Upper lobe of left lung (tissue), 6 donors: ENCODE measurements at regions not wholly inside any gene's neighbourhood (a gene's known extent, or its start where the extent isn't known, plus 50 kb on each side); places are given as distances from the start of the nearest gene placed in this dataset.

Source experiments
- ATAC-seq, 2 donors: fragments of 200-7000 bp; cut with Tn5 transposase; one replicate each; pipeline ENCODE4 v1.9.1; 2022; ENCODE audit warnings: mild to moderate bottlenecking in 2 of 2, moderate library complexity in 2 of 2; ENCODE audit not compliant: low FRiP score in 2 of 2
- DNase-seq, 2 donors: peaks; one replicate each; pipeline ENCODE4 v3.0.0-alpha.2; 2019 to 2020
- H3K27ac ChIP-seq, 4 donors: fragments of 200-600 bp; sonication (generic); one replicate each; pipeline ENCODE4 v1.5.1; 2016 to 2019
- H3K27me3 ChIP-seq, 4 donors: fragments of 200-600 bp; sonication (generic); one replicate each; pipeline ENCODE4 v1.5.1; 2017 to 2019
- H3K36me3 ChIP-seq, 4 donors: fragments of 200-600 bp; sonication (generic); one replicate each; pipeline ENCODE4 v1.5.1; 2016 to 2019
- H3K4me1 ChIP-seq, 4 donors: fragments of 200-600 bp; sonication (generic); one replicate each; pipeline ENCODE4 v1.5.1; 2018 to 2019
- H3K4me3 ChIP-seq, 4 donors: fragments of 200-600 bp; sonication (generic); one replicate each; pipeline ENCODE4 v1.5.1; 2017 to 2019; ENCODE audit warnings: mild to moderate bottlenecking in 2 of 4, moderate library complexity in 1 of 4
- H3K9me3 ChIP-seq, 4 donors: fragments of 200-600 bp; sonication (generic); one replicate each; pipeline ENCODE4 v1.5.1; 2018 to 2019
- EP300 ChIP-seq, 4 donors: sonication (generic); formaldehyde crosslinking; IDR thresholded peaks; one replicate each; pipeline ENCODE4 v1.5.1; 2017; ENCODE audit warnings: antibody characterized with exemption in 4 of 4, control low read depth in 2 of 4
- POLR2A ChIP-seq, 4 donors: fragments of 450-650 bp; IDR thresholded peaks; one replicate each; pipeline ENCODE4 v1.5.1; 2016 to 2017; ENCODE audit warnings: antibody characterized with exemption in 4 of 4, mild to moderate bottlenecking in 2 of 4
- POLR2AphosphoS5 ChIP-seq, 2 donors: sonication (generic); formaldehyde crosslinking; IDR thresholded peaks; one replicate each; pipeline ENCODE4 v1.5.1; 2017; ENCODE audit warnings: antibody characterized with exemption in 2 of 2
- WGBS, 2 donors: methylation state at CpG; one replicate each; pipeline ENCODE4 v1.1.5; 2017 to 2018; 5-methylcytosine and 5-hydroxymethylcytosine counted together
- TF ChIP-seq, protein P1 (sequence below), 6 experiments: fragments of 450-650 bp in 4 of 6; fragments of 200-600 bp in 2 of 6; sonication (generic) in 2 of 6; IDR thresholded peaks; one replicate each; pipeline ENCODE4 v1.5.1; 2016 to 2019; ENCODE audit warnings: antibody characterized with exemption in 6 of 6
- donor health status: DM: no; HTN: no; CAD: no; lungs with moderate emphysema.
- donor health status: DM: no; HTN: yes; CAD: no; lungs with severe emphysema.

DNA sequence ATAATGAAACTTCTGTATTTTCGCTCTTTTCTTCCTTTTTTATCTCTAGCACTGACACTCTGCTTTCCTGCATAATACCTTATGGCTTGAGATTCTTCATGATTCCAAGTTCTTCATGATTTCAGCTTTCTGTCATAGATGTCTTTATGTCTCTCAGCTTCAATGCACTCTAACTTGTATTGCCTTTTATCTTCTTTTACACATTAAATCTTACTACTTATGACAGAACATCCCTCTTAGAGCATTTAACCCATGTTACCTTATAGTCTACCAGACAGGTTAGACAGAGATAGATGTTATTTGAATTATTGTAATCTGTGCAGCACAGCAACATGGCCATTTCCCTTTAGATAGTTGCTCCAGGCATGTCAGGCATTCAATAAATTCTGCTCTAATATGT lies 1475.7 kb upstream of the TMEFF2 start:
- Histone ChIP-seq H3K27me3 (no peaks in the 10 kb centered on the region), H3K9me3 (no peaks in the 10 kb centered on the region), H3K4me3 (no peak overlapping the region), H3K4me1 (no peaks in the 10 kb centered on the region), H3K27ac (no peak overlapping the region), H3K36me3 (no peaks in the 10 kb centered on the region)
- ATAC-seq, result no peak
- DNase-seq, result no peak
- TF ChIP-seq, protein P1, sequence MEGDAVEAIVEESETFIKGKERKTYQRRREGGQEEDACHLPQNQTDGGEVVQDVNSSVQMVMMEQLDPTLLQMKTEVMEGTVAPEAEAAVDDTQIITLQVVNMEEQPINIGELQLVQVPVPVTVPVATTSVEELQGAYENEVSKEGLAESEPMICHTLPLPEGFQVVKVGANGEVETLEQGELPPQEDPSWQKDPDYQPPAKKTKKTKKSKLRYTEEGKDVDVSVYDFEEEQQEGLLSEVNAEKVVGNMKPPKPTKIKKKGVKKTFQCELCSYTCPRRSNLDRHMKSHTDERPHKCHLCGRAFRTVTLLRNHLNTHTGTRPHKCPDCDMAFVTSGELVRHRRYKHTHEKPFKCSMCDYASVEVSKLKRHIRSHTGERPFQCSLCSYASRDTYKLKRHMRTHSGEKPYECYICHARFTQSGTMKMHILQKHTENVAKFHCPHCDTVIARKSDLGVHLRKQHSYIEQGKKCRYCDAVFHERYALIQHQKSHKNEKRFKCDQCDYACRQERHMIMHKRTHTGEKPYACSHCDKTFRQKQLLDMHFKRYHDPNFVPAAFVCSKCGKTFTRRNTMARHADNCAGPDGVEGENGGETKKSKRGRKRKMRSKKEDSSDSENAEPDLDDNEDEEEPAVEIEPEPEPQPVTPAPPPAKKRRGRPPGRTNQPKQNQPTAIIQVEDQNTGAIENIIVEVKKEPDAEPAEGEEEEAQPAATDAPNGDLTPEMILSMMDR (IDR thresholded peaks at IDR 0.05), result no peak
- TF ChIP-seq POLR2A (IDR thresholded peaks at IDR 0.05), result no peak
- no peak for TF ChIP-seq EP300 (IDR thresholded peaks at IDR 0.05)
- TF ChIP-seq POLR2AphosphoS5 (IDR thresholded peaks at IDR 0.05), result no peak
- 73 to 76% methylated on average over 1 of the region's 1 CpG for WGBS, 2 donors

DNA sequence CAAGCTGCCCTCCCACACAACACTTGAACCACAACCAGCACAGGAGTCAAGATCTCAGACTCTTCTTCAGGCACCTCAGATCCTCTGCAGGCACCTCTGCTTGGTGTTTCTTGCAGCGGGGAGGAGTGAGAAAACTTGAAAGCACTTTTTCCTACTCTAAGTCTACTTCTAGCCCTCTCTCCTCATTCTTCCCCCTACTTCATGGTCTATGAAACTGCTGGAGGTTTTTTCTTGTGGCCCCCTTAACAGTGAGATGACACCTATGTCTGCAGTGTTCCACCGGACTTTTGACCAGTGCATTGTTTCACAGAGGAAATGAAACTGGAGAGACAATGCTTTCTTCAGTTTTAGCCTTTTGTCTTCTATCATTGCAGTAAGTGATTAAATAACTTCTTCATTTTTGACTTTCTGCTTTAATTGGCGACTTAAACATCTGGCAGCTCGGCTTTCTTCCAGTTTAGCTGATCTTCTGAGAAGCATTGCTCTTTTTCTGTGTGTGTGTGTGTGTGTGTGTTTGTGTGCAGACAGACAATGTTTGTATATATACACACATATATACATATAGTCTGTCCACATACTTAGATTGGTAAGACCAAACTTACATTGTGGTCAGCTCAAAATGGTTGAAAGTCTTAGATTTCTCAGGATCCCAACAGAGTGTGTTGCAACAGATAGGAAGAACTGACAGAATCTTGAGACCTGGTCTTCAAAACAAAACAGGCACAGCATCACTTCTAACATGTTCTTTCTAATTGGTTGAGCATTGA lies 1474.0 kb upstream of the TMEFF2 start:
- ATAC-seq (no peak), DNase-seq (no peak)
- Histone ChIP-seq H3K27ac (no peak overlapping the region), H3K36me3 (no peaks in the 10 kb centered on the region), H3K4me1 (no peaks in the 10 kb centered on the region), H3K4me3 (no peak overlapping the region), H3K9me3 (no peaks in the 10 kb centered on the region), H3K27me3 (no peaks in the 10 kb centered on the region)
- TF ChIP-seq POLR2A (IDR thresholded peaks at IDR 0.05) (no peak), EP300 (IDR thresholded peaks at IDR 0.05) (no peak), POLR2AphosphoS5 (IDR thresholded peaks at IDR 0.05) (no peak)
- TF ChIP-seq, protein P1 (IDR thresholded peaks at IDR 0.05), result no peak
- WGBS, 2 donors, result 85 to 88% methylated on average over 4 of the region's 4 CpGs

DNA sequence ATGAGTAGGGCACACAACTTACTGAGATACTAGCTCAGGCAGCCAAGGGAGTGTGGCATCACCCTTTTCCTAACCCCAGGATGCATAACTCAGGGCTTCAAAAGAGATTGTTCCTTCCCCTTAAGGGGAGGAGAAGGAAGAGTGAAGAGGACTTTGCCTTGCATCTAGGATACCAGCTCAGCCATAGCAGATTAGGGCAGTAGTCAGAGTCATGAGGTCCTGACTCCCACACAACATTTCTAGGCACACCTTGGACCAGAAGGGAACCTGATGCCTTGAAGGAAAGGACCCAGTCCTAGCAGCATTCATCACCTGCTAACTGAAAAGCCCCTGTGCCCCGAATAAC lies 1433.2 kb upstream of the TMEFF2 start:
- Histone ChIP-seq H3K27me3 (no peaks in the 10 kb centered on the region), H3K4me3 (no peak overlapping the region), H3K4me1 (no peaks in the 10 kb centered on the region), H3K9me3 (no peaks in the 10 kb centered on the region), H3K27ac (no peak overlapping the region), H3K36me3 (no peaks in the 10 kb centered on the region)
- 88 to 100% methylated on average over 1 of the region's 1 CpG for WGBS, 2 donors
- no peak for TF ChIP-seq POLR2A (IDR thresholded peaks at IDR 0.05)
- TF ChIP-seq, protein P1 (IDR thresholded peaks at IDR 0.05), result no peak
- TF ChIP-seq POLR2AphosphoS5 (IDR thresholded peaks at IDR 0.05), result no peak
- no peak for TF ChIP-seq EP300 (IDR thresholded peaks at IDR 0.05)
- no peak for ATAC-seq
- DNase-seq, result no peak

DNA sequence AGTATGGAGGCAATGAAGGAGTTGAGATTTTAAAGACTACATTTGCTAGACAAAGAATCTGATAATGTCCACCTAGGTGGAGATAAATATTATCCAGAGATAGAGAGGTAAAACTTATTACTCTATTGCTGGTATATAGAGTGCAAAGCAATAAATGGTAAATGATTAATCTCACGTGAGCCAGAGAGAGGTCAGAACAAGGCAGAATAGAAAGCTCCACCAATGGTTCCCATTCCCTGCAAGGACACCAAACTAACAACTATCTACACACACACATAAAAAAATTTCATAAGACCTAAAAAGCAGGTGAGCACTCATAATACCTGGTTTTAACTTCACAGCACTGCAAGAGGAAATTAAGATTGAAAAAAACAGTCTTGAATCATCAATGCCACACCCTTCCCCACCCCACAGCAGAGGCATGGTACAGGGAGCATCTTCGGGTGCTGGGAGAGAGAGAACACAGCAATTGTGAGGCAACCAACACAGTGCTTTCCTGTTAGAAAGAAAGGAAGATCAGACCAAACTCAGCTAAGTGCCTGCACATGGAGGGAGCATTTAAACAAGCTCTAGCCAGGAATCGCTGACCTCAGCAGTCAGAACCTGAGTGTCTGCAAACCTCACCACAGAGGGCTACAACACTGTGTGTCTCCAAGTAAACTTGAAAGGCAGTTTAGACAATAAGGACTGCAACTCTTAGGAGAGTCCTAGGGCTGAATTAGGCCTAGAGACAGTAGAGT lies 1432.6 kb upstream of the TMEFF2 start:
- no peak overlapping the region for H3K27ac ChIP-seq
- ATAC-seq (no peak), DNase-seq (no peak)
- no peak overlapping the region for H3K4me3 ChIP-seq
- TF ChIP-seq POLR2AphosphoS5 (IDR thresholded peaks at IDR 0.05), result no peak
- TF ChIP-seq POLR2A (IDR thresholded peaks at IDR 0.05), result no peak
- TF ChIP-seq EP300 (IDR thresholded peaks at IDR 0.05), result no peak
- TF ChIP-seq, protein P1 (IDR thresholded peaks at IDR 0.05), result no peak
- no peaks in the 10 kb centered on the region for H3K27me3 ChIP-seq
- 55 to 88% methylated on average over 3 of the region's 3 CpGs for WGBS, 2 donors
- no peaks in the 10 kb centered on the region for H3K36me3 ChIP-seq
- no peaks in the 10 kb centered on the region for H3K9me3 ChIP-seq
- H3K4me1 ChIP-seq, result no peaks in the 10 kb centered on the region
